T-helper 1 cell (primary cell): ENCODE measurements at regions not wholly inside any gene's neighbourhood (a gene's known extent, or its start where the extent isn't known, plus 50 kb on each side); places are given as distances from the start of the nearest gene placed in this dataset.
A peak's percentile ranks its signal among the peaks of the same experiment; 100 is the strongest.

Source experiments
- DNase-seq, 5 donors: peaks; one replicate each; pipeline ENCODE4 v3.0.0-alpha.2; 2012 to 2020

DNA sequence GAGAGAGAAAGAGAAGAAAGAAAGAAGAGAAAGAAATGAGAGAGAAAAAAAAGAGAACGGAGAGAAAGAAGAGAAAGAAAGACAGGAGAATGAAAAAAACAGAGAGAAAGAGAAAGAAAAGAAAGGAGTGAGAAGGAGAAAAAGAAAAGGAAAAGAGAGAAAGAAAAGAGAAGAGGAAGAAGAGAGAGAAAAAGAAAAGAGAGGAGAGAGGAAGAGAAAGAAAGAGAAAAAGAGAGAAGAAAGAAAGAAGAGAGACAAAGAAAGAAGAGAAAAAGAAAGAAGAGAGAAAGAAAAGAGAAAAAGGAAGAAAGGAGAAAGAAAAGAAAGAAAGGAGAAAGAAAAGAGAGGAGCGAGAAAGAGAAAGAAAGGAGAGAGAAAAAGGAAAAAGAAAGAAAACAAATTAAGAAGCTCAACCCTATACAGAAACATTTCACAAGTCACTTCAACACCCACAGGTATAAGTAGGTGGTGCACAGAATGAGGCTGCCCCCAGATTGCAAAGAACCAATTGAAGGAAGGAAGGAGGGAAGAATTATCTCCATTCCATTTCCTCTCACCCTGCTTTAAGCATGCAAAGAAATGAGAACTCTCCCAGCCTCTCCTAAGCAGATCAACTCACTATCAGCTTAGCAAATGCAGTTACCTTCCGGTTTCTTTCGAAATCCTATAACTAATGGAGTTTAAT is 98.8 kb upstream of the CACNA1A start:
- DNase-seq, result no peak

DNA sequence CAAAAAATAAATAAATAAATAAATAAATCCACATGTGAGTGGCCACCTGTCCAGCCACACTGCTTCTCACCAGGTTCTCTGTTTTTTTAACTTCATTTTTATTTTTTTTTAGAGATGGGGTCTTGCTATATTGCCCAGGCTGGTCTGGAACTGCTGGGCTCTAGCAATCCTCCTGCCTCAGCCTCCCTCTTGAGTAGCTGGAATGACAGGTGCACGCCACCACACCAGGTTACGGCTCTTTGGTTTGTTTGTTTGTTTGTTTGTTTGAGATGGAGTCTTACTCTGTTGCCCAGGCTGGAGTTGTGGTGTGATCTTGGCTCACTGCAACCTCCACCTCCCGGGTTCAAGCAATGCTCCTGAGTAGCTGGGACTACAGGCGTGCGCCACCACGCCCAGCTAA is 94.5 kb upstream of the CACNA1A start:
- no peak for DNase-seq

DNA sequence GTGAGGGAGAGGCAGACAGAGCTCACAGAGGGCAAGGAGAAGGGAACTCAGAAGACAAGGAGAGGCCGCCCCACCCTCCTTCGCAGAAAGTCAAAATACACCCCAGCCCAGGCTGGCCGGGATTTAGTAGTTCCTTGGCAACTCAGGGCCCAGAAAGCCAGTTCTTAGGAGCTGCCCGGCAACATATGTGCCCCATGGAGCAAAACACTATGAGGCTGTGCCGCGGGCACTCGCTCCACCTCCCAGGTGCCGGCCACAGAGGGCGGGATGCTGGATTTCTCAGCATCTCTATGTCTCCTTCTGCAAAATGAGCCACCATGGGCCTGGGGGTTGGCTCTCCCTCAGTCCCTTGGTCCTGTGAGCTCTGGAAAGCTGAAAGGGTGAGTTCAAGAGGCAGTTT is 93.8 kb upstream of the CACNA1A start:
- DNase-seq, result no peak

DNA sequence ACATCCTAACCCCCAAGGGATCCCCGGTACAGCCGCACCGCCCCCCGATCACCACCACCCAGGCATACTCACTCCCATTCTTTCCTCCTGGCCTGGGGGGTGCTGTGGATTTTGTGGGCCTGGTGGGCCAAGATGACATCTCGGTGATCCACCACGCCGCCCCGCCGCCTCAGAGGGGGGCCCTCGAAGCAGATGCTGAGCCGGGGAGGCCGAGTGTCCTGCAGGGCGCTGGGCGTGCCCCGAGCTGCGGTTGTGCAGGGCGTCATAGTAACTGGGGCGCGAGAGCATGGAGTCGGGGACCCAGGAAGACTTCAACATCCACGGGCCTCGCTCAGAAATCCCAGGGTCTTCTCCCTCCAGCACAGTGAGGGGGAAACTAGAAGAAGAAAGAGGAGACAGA is 93.4 kb upstream of the CACNA1A start:
- DNase-seq, result no peak

DNA sequence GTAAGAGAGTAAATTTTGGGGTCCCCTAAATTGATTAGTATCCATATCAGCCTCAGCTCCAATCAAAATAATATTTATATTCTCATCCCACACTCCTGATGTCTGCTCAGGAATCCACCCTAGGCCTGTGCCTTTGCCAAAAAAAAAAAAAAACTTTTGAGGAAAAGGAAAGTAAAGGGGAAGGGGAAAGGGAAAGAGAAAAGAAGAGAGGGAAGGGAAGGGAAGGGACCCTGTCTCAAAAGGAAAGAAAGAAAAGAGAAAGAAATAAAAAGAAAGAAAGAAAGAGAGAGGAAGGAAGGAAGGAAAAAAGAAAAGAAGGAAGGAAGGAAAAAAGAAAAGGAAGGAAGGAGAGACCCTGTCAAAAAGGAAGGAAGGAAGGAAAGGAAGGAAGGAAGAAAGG is 91.8 kb upstream of the CACNA1A start:
- no peak for DNase-seq

DNA sequence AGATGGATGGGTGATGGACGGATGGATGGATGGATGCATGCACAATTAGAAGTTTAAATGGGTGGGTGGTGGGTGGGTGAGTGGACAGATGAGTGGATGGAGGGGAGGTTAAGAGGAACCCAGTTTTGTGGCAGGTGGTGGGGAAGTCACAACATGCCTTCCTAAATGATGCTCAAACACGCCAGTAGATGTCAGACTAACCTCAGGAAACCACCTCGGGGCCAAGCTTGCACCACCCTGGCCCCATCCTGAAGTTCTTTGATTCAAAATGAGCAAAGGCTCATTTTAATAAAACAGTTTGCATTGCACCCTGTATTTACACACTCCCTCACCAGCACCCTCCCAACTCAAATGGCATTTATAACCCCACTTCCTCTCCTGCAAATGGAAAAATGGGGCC is 91.4 kb upstream of the CACNA1A start:
- peak in 4 of 5 donors; percentile 16 to 52 (median 32) for DNase-seq

DNA sequence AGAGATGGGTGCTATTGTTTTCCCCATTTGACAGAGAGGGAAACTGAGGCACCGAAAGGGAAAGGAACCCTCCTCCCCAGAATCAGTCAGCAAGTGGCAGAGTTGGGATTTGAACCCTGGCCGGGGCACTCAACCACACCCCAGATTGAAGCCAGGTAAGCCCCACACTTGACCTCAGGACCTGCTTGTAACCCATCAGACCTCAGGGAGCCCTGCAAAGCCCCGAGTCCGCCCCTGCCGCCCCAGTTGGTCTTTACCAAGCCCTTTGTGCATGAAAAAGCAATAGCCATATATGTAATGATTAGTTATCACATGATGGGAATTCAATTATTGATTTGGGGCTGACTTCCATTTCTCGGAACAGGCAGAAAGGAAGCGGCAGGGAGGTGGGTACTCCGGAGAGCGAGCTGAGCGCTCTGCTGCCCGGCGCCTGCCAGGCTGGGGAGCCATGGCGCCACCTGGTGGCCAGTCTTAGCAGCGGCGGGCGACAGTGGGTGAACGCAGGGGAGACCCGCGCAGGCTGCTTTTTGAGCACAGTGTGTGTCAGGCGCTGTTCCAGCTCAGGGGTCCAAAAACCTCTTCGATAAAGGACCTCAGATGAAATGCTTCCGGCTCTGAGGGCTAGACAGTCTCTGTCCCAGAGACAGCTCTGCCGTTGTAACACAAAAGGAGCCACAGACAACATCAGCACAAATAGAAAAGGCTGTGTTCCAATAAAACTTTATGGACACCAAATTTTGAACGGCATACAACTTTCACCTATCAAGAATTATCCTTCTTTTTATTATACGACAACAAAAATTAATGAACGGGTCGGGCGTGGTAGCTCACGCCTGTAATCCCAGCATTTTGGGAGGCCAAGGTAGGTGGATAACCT is 82.9 kb upstream of the CACNA1A start:
- peak; percentile 57 to 74 (median 70) for DNase-seq

DNA sequence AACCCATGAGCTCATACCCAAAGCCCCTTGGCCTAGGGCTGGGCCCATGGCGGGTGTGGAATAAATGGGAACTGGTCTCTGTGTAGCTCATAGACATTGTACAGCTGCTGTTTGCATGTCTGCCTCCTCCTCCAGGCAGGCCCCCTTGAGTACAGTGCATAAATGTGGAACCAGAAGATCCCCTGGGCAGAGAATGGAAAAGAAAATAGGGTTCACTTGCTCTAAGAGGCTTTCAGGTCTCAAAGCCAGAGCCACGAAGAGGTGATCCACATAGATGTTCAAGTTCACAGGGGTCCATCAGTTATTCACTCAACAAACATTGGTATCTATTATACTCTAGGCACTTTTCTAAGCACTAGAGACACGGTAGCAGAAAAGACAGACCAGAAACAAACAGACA is 79.2 kb upstream of the CACNA1A start:
- no peak for DNase-seq

DNA sequence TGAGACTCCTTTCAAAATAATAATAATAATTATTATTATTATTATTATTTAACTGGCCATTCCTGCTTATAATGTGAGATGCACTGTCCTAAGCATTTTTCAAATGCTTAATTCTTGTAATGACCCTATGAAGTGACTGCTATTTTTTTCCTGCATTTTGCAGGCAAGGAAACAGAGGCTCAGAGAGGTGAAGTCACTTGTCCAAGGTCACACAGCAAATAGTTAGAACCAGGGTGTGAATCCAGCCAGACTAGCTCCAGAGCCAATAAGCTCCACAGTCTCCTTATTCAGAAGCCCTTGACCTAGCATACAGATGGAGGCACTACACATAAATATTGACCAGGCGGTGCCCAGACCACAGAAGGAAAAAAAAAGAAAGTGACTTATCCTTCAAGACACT is 77.5 kb upstream of the CACNA1A start:
- no peak for DNase-seq

DNA sequence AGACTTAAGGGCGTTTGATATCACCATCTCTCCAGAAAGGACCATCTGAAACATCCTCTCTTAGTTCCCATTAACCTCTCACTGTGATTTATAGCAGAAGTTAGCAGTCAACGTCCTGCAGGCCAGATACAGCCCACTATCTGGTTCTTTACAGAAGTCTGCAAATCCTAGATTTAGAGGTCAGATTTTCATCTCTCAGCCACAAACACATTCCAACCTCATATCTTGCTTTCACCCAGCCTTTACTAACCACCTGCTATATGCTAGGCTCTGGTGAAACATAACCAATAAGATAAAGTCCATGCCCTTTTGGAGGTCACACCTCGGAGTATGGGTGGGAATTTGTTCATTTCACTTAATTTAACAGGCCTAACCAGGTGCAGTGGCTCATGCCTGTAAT is 76.8 kb upstream of the CACNA1A start:
- no peak for DNase-seq

DNA sequence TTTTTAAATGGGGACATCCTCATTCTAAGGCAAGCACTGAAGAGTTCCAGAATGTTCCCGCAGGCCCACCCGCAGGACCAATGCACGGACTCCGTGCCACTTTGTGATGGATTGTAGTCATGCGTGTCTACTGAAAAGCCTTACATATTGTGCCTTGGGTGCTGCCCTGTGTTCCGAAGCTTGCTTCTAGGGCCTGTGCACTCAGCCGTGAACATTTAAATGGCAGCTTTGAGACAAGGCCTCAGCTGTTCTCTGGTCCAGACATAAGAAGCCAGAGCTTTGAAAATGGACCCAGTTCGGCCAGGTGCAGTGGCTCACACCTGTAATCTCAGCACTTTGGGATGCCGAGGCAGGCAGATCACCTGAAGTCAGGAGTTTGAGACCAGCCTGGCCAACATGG is 75.3 kb upstream of the CACNA1A start:
- DNase-seq, result no peak

DNA sequence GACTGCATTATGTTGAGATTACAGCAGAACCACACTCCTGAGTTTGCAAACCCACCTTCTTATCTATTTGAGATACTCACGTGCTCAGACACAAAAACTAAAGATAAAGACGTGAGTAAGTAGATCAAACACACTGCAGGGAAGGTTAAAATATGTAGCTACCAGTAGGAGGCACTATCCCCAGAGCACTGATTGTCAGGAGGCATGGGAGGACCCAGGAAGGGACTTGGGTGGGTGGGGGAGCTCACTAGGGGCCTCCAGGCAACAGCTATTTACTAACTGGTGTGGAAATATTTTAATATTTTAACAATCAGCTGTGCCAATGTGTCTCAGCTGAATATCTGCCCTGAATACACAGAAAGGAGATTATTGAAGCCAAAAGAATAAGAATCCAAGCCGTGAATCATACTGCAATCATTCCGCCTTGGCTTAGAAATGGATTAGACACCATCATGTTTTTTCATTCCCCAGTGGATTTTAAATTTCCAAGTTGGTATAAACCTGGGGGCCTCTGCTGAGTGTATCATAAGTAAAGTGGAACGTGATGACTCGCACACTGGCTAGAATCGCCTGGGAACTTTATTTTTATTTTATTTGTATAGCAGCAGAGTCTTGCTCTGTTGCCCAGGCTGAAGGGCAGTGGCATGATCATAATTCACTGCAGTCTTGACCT is 73.2 kb upstream of the CACNA1A start:
- DNase-seq, result no peak

DNA sequence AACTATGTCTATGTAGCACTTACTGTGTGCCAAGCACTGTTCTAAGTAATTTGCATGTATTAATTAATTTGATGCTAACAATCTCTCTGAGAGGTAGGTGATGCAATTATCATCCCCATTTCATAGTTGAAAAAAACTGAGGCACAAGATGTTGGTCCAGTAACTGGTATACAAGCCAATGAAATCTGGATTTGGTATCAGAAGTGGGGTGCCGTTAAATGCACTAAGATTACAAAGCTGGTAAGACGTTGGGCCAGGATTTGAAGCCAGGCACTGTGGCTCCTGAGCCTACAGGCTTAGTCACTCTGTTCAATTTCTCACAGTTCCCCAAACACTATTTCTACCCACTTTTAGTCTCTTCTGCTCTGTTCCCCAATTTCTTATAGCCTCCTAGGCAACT is 70.4 kb upstream of the CACNA1A start:
- no peak for DNase-seq

DNA sequence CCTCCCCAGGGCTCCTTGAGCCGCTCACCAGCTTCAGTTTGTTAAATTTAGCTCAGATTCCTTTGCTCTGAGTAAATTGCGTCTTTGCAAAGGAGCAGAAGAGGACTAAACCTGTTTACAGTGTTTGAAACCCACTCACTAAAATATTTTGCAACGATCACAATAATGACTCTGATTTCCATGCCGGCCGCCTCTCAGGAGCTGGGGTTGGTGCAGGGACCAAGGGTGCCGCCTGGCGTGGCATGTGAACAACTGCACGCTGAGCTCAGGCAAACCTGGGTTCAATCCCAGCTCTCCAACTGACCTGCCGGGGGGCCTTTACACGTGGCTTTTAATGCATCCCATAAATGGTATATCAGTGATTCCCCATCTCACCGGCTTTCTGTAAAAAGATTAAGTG is 68.7 kb upstream of the CACNA1A start:
- DNase-seq, result no peak

DNA sequence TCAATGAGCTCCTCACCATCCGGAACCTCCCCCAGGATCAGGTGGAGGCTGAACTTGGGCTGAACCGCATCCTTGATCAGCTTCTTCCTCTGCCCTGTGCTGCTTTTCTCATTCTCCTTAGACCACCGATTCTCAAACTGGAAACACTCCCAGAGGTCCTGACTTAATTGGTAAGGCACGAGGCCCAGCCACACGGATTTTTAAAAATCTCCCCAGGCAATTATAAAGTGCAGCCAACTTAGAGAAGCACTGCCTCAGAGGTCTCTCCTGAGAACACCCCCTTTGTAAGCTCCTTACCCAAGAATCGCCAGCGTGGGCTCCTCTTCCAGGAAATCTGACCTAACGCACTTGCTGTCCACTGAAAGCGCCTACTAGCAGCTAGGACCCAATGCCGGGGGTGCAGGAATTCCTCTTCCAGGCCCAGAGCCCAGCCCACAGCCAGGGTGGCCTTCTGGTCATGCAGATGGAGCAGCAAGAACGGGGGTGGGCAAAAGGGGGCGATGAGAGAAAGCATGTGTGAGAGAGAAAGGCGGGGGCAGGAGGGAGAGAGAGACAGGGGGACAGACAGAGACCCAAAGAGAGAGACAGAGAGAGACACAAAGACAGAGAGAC is 66.9 kb upstream of the CACNA1A start:
- DNase-seq, result no peak

DNA sequence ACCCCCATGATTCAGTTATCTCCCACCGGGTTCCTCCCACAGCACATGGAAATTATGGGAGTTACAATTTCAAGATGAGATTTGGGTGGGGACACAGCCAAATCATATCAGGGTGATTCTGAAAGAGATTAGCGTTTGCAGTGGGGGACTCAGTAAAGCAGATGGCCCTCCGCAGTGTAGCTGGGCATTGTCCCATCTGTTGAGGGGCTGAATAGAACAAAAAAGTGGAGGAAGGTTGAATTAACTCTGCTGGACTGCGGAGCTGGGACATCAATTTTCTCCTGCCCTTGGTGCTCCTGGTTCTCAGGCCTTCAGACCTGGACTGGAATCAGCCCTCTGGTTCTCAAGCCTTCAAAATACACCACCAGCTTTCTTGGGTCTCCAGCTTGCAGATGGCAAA is 55.2 kb upstream of the CACNA1A start:
- DNase-seq, result no peak

DNA sequence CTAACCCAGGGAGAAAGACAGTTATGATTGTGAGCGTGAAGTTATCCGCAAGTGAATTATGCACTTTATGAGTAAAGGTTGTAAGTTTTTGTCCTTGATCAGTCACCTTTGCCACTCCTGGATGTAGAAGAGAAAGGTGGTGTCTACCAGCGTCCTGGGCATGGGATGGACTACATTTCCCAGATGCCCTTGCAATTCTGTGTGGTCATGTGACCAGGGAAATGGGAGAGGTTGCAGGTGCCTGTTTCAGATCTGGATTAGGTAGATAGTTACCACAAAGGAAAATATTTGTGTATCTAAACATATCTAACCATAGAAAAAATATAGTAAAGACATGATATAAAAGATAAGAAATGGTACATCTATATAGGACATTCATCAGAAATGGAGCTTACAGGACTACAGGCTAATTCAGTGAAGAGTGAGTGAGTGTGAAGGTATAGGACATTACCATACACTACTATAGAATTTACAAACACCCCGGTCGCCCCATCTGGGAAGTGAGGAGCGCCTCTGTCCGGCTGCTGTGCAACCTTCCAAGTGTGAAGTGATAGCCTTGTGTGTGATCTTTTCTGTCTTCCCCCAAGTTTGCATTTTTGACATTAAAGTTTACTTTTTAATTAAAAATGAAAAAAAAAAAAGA is 51.6 kb upstream of the CACNA1A start:
- peak in 1 of 5 donors; percentile 2 for DNase-seq

DNA sequence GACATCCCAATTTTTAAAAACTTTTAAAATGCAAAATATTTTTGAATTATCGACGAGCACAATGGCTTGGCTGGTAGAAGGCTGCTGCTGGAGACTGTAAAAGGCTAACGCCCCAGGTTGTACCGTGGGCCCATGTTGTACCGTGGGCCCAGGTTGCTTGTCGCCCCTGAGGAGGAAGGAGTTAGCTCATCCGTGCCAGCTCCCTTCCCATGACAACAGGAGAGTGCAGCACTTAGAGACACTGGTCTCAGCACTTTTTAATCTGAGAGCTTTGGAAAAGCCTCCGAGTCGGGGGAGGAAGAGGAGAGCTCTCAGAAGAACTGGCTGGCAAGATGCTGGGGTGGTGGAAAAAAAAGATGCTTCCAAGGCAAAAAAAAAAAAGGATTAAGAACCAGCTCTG is 50.3 kb upstream of the CACNA1A start:
- no peak for DNase-seq
